HepG2 (cell line): ENCODE measurements at regions not wholly inside any gene's neighbourhood (a gene's known extent, or its start where the extent isn't known, plus 50 kb on each side); places are given as distances from the start of the nearest gene placed in this dataset.

Source experiments
- ATAC-seq: fragments of 200-7000 bp; cut with Tn5 transposase; 3 replicates; pipeline ENCODE4 v1.9.1; 2020; ENCODE audit warnings: mild to moderate bottlenecking, moderate library complexity
- BruUV-seq: library from RNA; stranded (reverse); fragments of 400-500 nt; replicated peaks from 2 replicates; lab custom pipeline; 2021; lab: Mats Ljungman, UMichigan
- CTCF ChIA-PET: fragments of 300-600 bp; formaldehyde crosslinking; extraction: SDS; loops from one replicate; lab custom pipeline; 2021; ENCODE audit warnings: low total read pairs, inconsistent platforms, low intra/inter-chr PET ratio; lab: Yijun Ruan, JAX
- POLR2A ChIA-PET: fragments of 350-600 bp; sonication (Branson Sonifier 250); formaldehyde crosslinking; loops from one replicate; lab custom pipeline; 2020; ENCODE audit warnings: antibody characterized with exemption, inconsistent platforms; lab: Yijun Ruan, JAX
- DNase-seq: peaks from one replicate; pipeline ENCODE4 v3.0.0-alpha.2; 2015; ENCODE audit warnings: low spot score
- FAIRE-seq: peaks from 3 replicates; lab custom pipeline; 2011; peaks lifted over from hg19 to GRCh38; lab: Jason Lieb, UNC
- H2AFZ ChIP-seq: one replicate; pipeline ENCODE4 v1.6.1; 2011; ENCODE audit warnings: low read length, inconsistent platforms
- H3K27ac ChIP-seq: fragments of 300-600 bp; 3 replicates; pipeline ENCODE4 v1.8.0; 2011; ENCODE audit warnings: mixed run types, mild to moderate bottlenecking, mixed read lengths, low read length, inconsistent platforms; ENCODE audit not compliant: insufficient read depth; ENCODE audit errors: extremely low read length
- H3K27me3 ChIP-seq, 2 experiments: fragments of 200-600 bp in 1 of 2; 2 replicates in 1 of 2; 3 replicates in 1 of 2; pipeline versions ENCODE4 v1.6.0 to v1.8.0; 2011; ENCODE audit warnings: low read length in 2 of 2, mild to moderate bottlenecking in 2 of 2, moderate library complexity in 2 of 2, inconsistent platforms in 1 of 2; ENCODE audit not compliant: insufficient read depth in 2 of 2, control insufficient read depth in 1 of 2
- H3K36me3 ChIP-seq, 2 experiments: fragments of 200-600 bp in 1 of 2; replicated peaks in 1 of 2; 2 replicates in 1 of 2; 3 replicates in 1 of 2; pipeline versions ENCODE4 v1.5.1 to v1.8.0; 2011; ENCODE audit warnings: low read length in 2 of 2, inconsistent platforms in 1 of 2; ENCODE audit not compliant: insufficient read depth in 2 of 2, control insufficient read depth in 1 of 2
- H3K4me1 ChIP-seq: 2 replicates; pipeline ENCODE4 v1.5.1; 2012; ENCODE audit warnings: low read length, inconsistent platforms; ENCODE audit not compliant: insufficient read depth
- H3K4me2 ChIP-seq: 2 replicates; pipeline ENCODE4 v1.6.0; 2011; ENCODE audit warnings: low read depth, low read length, inconsistent platforms
- H3K4me3 ChIP-seq, 3 experiments: fragments of 200-600 bp in 1 of 3; sonication (generic), shearing (Covaris generic) in 1 of 3; replicated peaks in 1 of 3; 2 replicates each; pipeline ENCODE4 v1.5.1; 2011 to 2016; ENCODE audit warnings: low read length in 3 of 3, inconsistent platforms in 2 of 3, low read depth in 2 of 3, mild to moderate bottlenecking in 2 of 3, control low read depth in 1 of 3, mixed read lengths in 1 of 3; ENCODE audit not compliant: insufficient read depth in 1 of 3
- H3K79me2 ChIP-seq: one replicate; pipeline ENCODE4 v1.6.1; 2011; ENCODE audit warnings: low read length, inconsistent platforms; ENCODE audit not compliant: insufficient read depth
- H3K9ac ChIP-seq: 2 replicates; pipeline ENCODE4 v1.6.0; 2011; ENCODE audit warnings: mild to moderate bottlenecking, low read depth, low read length, inconsistent platforms; ENCODE audit not compliant: insufficient read depth
- H3K9me3 ChIP-seq: 2 replicates; pipeline ENCODE4 v1.5.1; 2012; ENCODE audit warnings: mild to moderate bottlenecking, low read length
- H4K20me1 ChIP-seq: 2 replicates; pipeline ENCODE4 v1.6.0; 2011; ENCODE audit warnings: inconsistent platforms, mild to moderate bottlenecking, low read length, moderate library complexity; ENCODE audit not compliant: insufficient read depth
- ARNTL ChIP-seq: sonication (generic); formaldehyde crosslinking; IDR thresholded peaks from 2 replicates; pipeline ENCODE4 v1.4.0; 2020; ENCODE audit warnings: mild to moderate bottlenecking, missing genetic modification reagents
- ATF7 ChIP-seq, 2 experiments: fragments of 450-650 bp in 1 of 2; sonication (generic) in 1 of 2; formaldehyde crosslinking in 1 of 2; IDR thresholded peaks; 2 replicates each; pipeline versions ENCODE4 v1.4.0 to v1.6.1; 2016 to 2020; ENCODE audit warnings: antibody characterized with exemption in 1 of 2, mild to moderate bottlenecking in 1 of 2, missing genetic modification reagents in 1 of 2
- EP300 ChIP-seq, 3 experiments: sonication (generic) in 1 of 3; formaldehyde crosslinking in 1 of 3; IDR thresholded peaks; 2 replicates each; pipeline versions ENCODE4 v1.5.1 to v1.6.1; 2011 to 2020; ENCODE audit warnings: low read depth in 2 of 3, low read length in 2 of 3, borderline replicate concordance in 1 of 3, improper control_type of control experiment in 1 of 3, mild to moderate bottlenecking in 1 of 3, missing genetic modification reagents in 1 of 3, moderate library complexity in 1 of 3
- HNF4G ChIP-seq, 2 experiments: sonication (generic) in 1 of 2; formaldehyde crosslinking in 1 of 2; IDR thresholded peaks; 2 replicates each; pipeline versions ENCODE4 v1.4.0 to v1.6.1; 2011 to 2020; ENCODE audit warnings: borderline replicate concordance in 2 of 2, low read depth in 2 of 2, mild to moderate bottlenecking in 2 of 2, low read length in 1 of 2, missing genetic modification reagents in 1 of 2, moderate library complexity in 1 of 2
- ISL2 ChIP-seq: sonication (generic); formaldehyde crosslinking; IDR thresholded peaks from 2 replicates; pipeline ENCODE4 v1.5.0; 2020; ENCODE audit warnings: missing genetic modification reagents
- KMT2B ChIP-seq: IDR thresholded peaks from 2 replicates; pipeline ENCODE4 v1.6.1; 2016; ENCODE audit warnings: missing genetic modification reagents, missing compliant biosample characterization
- PHF21A ChIP-seq: sonication (generic); formaldehyde crosslinking; IDR thresholded peaks from 2 replicates; pipeline ENCODE4 v1.5.0; 2020; ENCODE audit warnings: mild to moderate bottlenecking, missing genetic modification reagents
- PHF8 ChIP-seq: sonication (generic); formaldehyde crosslinking; IDR thresholded peaks from 2 replicates; pipeline ENCODE4 v1.5.0; 2020; ENCODE audit warnings: missing genetic modification reagents
- SKI ChIP-seq: fragments of 450-650 bp; IDR thresholded peaks from one replicate; pipeline ENCODE4 v1.6.1; 2018; ENCODE audit warnings: mild to moderate bottlenecking; ENCODE audit not compliant: partially characterized antibody
- ZNF17 ChIP-seq: sonication (generic); formaldehyde crosslinking; IDR thresholded peaks from 2 replicates; pipeline ENCODE4 v1.5.0; 2020; ENCODE audit warnings: mild to moderate bottlenecking, missing genetic modification reagents
- ZNF30 ChIP-seq: sonication (generic); formaldehyde crosslinking; IDR thresholded peaks from 2 replicates; pipeline ENCODE4 v1.5.0; 2020; ENCODE audit warnings: mild to moderate bottlenecking, missing genetic modification reagents
- ZNF7 ChIP-seq: IDR thresholded peaks from 2 replicates; pipeline ENCODE4 v1.6.1; 2016; ENCODE audit warnings: missing biosample characterization, missing genetic modification reagents
- ZNF841 ChIP-seq: sonication (generic); formaldehyde crosslinking; IDR thresholded peaks from 2 replicates; pipeline ENCODE4 v1.8.1; 2023; ENCODE audit warnings: missing genetic modification reagents, borderline replicate concordance
- WGBS: methylation state at CpG from one replicate; pipeline ENCODE4 v1.1.6; 2017; ENCODE audit warnings: low lambda C conversion rate; 5-methylcytosine and 5-hydroxymethylcytosine counted together
- in situ Hi-C: cut with HindIII; loops from 2 replicates; pipeline ENCODE4 v1.10.0; 2017; ENCODE audit warnings: low pct_unique_long_range_greater_than_20kb; ENCODE audit not compliant: extremely low pct_ligation_motif_present
- intact Hi-C: fragments of 100-400 bp; cut with micrococcal nuclease; formaldehyde crosslinking; loops from one replicate; pipeline ENCODE4 v1.10.0; 2022; ENCODE audit not compliant: unreplicated experiment
- TF ChIP-seq, protein P1 (sequence below): sonication (generic); formaldehyde crosslinking; IDR thresholded peaks from 2 replicates; pipeline ENCODE4 v1.4.0; 2020; ENCODE audit warnings: missing genetic modification reagents

DNA sequence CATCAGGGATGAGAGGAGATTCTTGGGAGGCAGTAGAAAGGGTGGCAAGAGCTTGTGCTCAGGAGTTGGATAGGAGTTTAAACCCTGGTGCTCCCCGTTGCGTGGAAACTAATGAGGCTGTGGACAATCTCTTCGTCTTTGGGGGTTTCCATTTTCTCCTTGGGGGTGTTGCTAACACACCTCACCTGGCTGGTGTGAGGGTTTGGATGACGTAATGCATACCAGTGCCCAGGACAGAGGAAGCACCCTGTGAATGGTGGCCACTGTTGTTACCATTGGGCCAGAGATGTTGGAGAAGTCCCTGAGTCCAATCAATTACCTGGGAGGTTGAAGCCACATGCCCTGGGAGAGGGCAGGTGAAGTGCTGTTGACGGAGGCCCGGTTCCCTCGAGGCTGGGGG is 146.5 kb downstream of the URI1 start:
- intact Hi-C loops, result no loop called here
- Histone ChIP-seq H3K4me3 (no peak overlapping the region), H3K36me3 (no peaks in the 10 kb centered on the region), H3K27ac (no peak overlapping the region), H3K27me3 (peaks cover 5 to 17% of the 10 kb centered on the region in 2 experiments; a peak in 3 of 5 replicates)
- CTCF ChIA-PET, result no interaction called here
- no TSS peak for BruUV-seq
- TF ChIP-seq KMT2B (no peak), ATF7 (IDR thresholded peaks at IDR 0.05) (peak; percentile 93), ATF7 (CRISPR knock-in tag; IDR thresholded peaks at IDR 0.05) (no peak)
- TF ChIP-seq, all 625 proteins: peak for 1
- no peak overlapping the region for H3K4me2 ChIP-seq
- DNase-seq, result no peak
- H4K20me1 ChIP-seq, result no peaks in the 10 kb centered on the region
- no peak for FAIRE-seq
- no peak overlapping the region for H3K9ac ChIP-seq
- no peak overlapping the region for H2AFZ ChIP-seq
- H3K79me2 ChIP-seq, result no peaks in the 10 kb centered on the region
- ATAC-seq, result no peak
- WGBS, result 30% methylated on average over 2 of the region's 7 CpGs
- POLR2A ChIA-PET, result no interaction called here
- no peaks in the 10 kb centered on the region for H3K4me1 ChIP-seq
- in situ Hi-C loops, result no loop called here
- no peaks in the 10 kb centered on the region for H3K9me3 ChIP-seq

DNA sequence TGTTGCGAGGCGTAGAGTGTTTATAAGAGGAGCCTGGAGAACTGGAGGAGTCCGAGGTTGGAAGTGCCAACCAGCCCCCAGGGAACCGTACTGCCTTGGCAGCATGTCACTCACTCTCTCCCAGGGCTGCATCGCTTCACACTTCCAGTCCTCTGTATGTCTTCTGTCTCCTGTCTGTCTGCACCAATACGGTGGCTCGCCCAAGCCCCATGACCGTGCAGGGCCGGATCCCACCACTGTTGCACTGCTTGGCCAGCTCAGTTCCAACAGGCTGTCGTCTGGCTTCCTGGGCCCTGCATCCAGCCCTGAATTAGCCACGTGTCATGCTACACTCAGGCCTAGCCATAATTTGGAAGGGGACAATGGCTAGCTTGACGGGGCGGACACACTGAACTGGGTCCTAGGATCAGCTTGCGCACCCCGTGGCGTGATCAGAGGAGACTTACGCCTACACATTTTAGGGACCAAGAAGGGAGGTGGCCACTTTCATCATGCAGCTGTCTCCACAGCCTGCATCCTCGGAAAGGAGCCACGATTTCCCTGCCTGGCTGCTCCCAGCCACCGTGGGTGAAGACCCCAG is 147.1 kb downstream of the URI1 start:
- H3K4me3 ChIP-seq, result no peak overlapping the region
- no peaks in the 10 kb centered on the region for H3K36me3 ChIP-seq
- WGBS, result 44% methylated on average over 16 of the region's 20 CpGs
- intact Hi-C loops, result no loop called here
- DNase-seq (no peak), FAIRE-seq (no peak), ATAC-seq (no peak)
- H3K79me2 ChIP-seq, result no peaks in the 10 kb centered on the region
- CTCF ChIA-PET, result no interaction called here
- no peaks in the 10 kb centered on the region for H3K9me3 ChIP-seq
- H3K27me3 ChIP-seq, result peaks cover 5 to 17% of the 10 kb centered on the region in 2 experiments; a peak in 3 of 5 replicates
- no TSS peak for BruUV-seq
- no peak overlapping the region for H3K9ac ChIP-seq
- in situ Hi-C loops, result no loop called here
- H3K4me1 ChIP-seq, result no peaks in the 10 kb centered on the region
- POLR2A ChIA-PET, result no interaction called here
- H2AFZ ChIP-seq, result no peak overlapping the region
- no peak overlapping the region for H3K4me2 ChIP-seq
- no peaks in the 10 kb centered on the region for H4K20me1 ChIP-seq
- H3K27ac ChIP-seq, result no peak overlapping the region
- TF ChIP-seq ZNF30 (CRISPR knock-in tag) (no peak), ZNF841 (no peak), EP300 (IDR thresholded peaks at IDR 0.05; ENCODE audit: low read depth in 2 of 2, low read length in 2 of 2) (no peak), EP300 (CRISPR knock-in tag; IDR thresholded peaks at IDR 0.05; ENCODE audit: borderline replicate concordance) (no peak), ZNF7 (CRISPR knock-in tag) (no peak), HNF4G (IDR thresholded peaks at IDR 0.05; ENCODE audit: borderline replicate concordance, low read depth, low read length) (no peak), HNF4G (CRISPR knock-in tag; IDR thresholded peaks at IDR 0.05; ENCODE audit: borderline replicate concordance, low read depth) (no peak), PHF8 (CRISPR knock-in tag) (no peak), ARNTL (no peak), PHF21A (no peak), SKI (no peak), ISL2 (CRISPR knock-in tag) (no peak), ZNF17 (no peak)
- TF ChIP-seq, protein P1, sequence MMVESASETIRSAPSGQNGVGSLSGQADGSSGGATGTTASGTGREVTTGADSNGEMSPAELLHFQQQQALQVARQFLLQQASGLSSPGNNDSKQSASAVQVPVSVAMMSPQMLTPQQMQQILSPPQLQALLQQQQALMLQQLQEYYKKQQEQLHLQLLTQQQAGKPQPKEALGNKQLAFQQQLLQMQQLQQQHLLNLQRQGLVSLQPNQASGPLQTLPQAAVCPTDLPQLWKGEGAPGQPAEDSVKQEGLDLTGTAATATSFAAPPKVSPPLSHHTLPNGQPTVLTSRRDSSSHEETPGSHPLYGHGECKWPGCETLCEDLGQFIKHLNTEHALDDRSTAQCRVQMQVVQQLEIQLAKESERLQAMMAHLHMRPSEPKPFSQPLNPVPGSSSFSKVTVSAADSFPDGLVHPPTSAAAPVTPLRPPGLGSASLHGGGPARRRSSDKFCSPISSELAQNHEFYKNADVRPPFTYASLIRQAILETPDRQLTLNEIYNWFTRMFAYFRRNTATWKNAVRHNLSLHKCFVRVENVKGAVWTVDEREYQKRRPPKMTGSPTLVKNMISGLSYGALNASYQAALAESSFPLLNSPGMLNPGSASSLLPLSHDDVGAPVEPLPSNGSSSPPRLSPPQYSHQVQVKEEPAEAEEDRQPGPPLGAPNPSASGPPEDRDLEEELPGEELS (CRISPR knock-in tag), result no peak
